H1 (cell line): ENCODE measurements at regions not wholly inside any gene's neighbourhood (a gene's known extent, or its start where the extent isn't known, plus 50 kb on each side); places are given as distances from the start of the nearest gene placed in this dataset.

Experiments used
- ATF2 ChIP-seq: IDR thresholded peaks from 2 replicates; pipeline ENCODE4 v1.6.1; 2012; ENCODE audit warnings: low read length, inconsistent platforms
- BCL11A ChIP-seq, 2 experiments: IDR thresholded peaks; one replicate each; pipeline ENCODE4 v1.6.1; 2011; ENCODE audit warnings: low read depth in 2 of 2, low read length in 2 of 2, mild to moderate bottlenecking in 2 of 2
- CHD7 ChIP-seq: fragments of 300-600 bp; sonication (generic); IDR thresholded peaks from 2 replicates; pipeline ENCODE4 v1.7.1; 2012; ENCODE audit warnings: low read length, moderate library complexity, mild to moderate bottlenecking, inconsistent platforms; ENCODE audit not compliant: insufficient replicate concordance
- GABPA ChIP-seq: IDR thresholded peaks from 2 replicates; pipeline ENCODE4 v1.6.1; 2011; ENCODE audit warnings: mild to moderate bottlenecking, low read length, moderate library complexity, borderline replicate concordance; ENCODE audit not compliant: insufficient read depth
- RXRA ChIP-seq: IDR thresholded peaks from 2 replicates; pipeline ENCODE4 v1.6.1; 2011; ENCODE audit warnings: low read depth, mild to moderate bottlenecking, low read length, moderate library complexity; ENCODE audit not compliant: insufficient read depth
- SIRT6 ChIP-seq: IDR thresholded peaks from one replicate; pipeline ENCODE4 v1.7.1; 2012; ENCODE audit warnings: low read length, inconsistent platforms

GRCh38 chr13:31073859-31074718 lies 87.6 kb downstream of the HSPH1 start (continued):
- no peak for TF ChIP-seq ATF2
- no peak for TF ChIP-seq BCL11A (IDR thresholded peaks at IDR 0.05; ENCODE audit: low read depth in 2 of 2, low read length in 2 of 2)
- TF ChIP-seq SIRT6 = no peak
- no peak for TF ChIP-seq CHD7
- TF ChIP-seq RXRA = no peak
- TF ChIP-seq GABPA = no peak
